EH (cell line): ENCODE measurements at regions not wholly inside any gene's neighbourhood (a gene's known extent, or its start where the extent isn't known, plus 50 kb on each side); places are given as distances from the start of the nearest gene placed in this dataset.

Source experiments
- DNase-seq: peaks from one replicate; pipeline ENCODE4 v3.0.0-alpha.2; 2015; ENCODE audit warnings: low read depth

DNA sequence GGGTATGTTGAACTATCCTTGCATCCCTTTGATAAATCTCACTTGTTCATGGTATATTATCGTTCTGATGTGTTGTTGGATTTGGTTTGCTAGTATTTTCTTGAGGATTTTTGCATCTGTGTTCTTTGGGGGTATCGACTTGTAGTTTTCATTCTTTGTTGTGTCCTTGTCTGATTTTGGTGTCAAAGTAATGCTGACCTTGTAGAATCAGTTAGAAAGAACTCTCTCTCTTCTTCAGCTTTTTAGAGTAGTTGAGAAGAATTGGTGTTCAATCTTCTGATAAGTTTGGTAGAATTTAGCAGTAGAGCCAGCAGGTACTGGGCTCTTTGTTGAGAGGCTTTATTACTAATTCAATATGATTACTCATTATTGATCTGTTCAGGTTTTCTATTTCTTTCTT is 707.2 kb upstream of the LRFN5 start:
- DNase-seq: no peak

GRCh38 chr14:40894846-40895245 is 711.8 kb upstream of the LRFN5 start:
- DNase-seq: no peak

GRCh38 chr14:40889126-40889525 is 717.5 kb upstream of the LRFN5 start:
- DNase-seq: no peak

DNA sequence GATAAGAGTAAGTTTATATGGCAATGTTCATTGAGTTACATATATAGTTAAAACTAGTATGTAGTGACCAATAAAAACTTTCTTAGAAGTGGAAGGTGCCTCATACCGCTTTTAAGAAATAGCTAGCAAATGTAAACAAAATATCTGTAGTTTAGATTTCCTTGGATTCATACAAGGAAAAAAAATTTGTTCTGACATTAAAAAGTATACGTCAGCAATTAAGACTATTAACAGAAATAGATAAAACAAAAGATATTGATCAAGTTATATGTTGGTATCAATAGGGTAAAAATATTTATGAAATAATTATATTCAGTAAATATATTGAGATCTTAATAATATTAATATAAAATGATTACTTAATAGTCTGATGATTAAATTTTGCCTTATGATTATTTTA is 718.8 kb upstream of the LRFN5 start:
- DNase-seq: no peak

DNA sequence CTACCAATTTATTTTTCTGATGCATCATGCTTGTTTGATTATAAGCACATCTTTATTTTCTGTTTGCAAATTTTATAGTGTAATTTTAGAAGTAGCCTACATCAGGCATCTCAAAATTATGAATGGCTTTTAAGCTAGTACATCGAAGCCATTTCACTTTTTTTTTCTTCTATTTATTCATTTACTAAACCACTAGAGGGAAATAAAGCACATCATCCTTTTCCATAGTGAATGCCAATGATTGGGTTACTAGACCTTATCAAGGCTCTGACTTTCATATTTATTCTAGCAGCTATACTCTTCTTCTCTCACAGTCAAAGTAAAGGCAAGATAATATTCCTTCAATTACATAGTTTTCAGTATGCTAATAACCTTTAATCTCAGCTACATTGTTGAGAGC is 736.4 kb upstream of the LRFN5 start:
- no peak for DNase-seq

GRCh38 chr14:40859055-40859454 is 747.6 kb upstream of the LRFN5 start:
- no peak for DNase-seq

DNA sequence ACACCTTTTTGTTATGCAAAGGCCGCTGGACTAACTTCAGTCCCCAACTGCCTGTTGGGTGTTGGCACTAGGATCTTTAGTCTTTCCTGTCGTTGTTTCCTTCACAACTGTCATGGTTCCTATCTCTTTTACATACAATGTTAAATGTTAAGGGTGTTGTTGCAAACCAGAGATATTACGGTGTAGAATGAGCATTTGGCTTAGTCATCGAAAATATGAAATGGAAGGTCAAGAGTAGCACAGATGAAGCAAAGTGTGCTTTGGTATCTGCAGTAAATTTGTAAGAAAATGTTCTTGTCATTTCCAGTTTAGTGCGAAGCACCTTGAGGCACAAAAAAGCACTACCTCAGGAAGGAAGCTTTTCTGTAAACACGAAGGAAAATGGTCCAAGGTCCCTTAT is 751.3 kb upstream of the LRFN5 start:
- DNase-seq: no peak

DNA sequence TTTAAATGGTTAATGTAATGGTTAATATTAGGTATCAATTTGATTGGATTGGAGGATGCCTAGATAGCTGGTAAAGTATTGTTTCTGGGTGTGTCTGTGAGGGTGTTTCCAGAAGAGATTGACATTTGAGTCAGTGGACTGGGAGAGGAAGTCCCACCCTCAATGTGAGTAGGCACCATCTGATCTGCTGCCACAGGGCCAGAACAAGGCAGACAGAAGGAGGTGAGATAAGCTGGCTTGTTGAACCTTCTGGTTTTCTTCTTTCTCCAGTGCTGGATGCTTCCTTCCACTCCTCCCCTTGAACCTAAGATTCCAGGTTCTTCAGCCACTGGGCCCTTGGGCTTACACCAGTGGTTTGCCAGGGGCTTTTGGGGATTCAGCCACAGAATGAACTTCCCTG is 756.5 kb upstream of the LRFN5 start:
- no peak for DNase-seq

DNA sequence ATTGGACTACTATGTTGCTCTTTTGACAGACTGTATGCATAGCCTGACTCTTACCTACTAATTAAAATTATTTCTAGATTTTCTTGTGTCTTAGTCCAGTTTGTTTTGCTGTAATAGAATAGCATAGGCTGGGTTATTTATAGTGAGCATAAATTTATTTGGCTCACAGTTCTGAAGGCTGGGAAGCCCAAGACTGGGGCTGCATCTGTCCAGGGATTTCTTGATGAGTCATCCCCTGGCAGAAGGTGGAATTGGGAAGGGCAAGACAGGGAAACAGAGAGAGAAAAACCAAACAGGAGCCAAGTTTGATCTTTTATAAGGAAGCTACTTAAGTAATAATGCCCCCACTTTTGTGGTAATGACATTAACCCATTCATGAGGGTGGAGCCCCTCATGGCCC is 759.2 kb upstream of the LRFN5 start:
- no peak for DNase-seq

GRCh38 chr14:40842816-40843215 is 763.9 kb upstream of the LRFN5 start:
- DNase-seq: no peak

DNA sequence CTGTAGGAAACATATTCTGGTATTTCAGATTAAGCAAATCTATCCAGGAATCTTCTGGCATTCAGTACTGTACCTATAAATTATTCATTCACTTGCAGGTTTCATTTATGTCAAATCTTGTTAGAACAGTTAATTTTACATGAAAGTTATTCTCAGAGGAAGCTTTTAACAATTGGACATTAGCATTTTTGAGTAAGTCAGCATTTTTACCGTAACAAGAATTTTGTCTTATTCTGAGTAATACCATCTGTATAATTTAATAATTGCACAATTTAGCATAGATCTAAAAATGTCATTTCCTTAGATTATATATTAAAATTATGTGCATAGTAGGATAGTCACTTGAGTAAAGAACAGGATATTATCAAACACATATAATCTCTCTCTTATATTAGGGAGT is 764.8 kb upstream of the LRFN5 start:
- no peak for DNase-seq

- DNase-seq: no peak
Measured at GRCh38 chr14:40838601-40839000, 768.1 kb upstream of the LRFN5 start.

DNA sequence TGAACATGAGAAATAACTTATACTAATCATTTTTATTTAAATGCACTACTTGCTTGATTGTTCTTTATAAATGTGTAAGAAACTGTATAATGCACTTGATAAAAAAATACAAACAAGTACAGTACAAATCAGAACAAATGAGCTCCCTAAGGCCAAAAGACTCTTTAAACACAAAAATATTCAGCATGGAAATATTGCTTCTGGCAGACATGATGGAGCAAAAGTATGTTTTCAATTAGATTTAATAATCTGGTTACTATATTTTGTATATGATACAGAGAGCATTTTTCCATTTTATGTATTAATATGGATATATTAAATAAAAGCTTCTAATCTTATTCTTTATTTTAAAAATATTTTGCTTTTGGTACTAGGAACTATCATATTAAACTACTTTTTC is 800.2 kb upstream of the LRFN5 start:
- DNase-seq: no peak

DNA sequence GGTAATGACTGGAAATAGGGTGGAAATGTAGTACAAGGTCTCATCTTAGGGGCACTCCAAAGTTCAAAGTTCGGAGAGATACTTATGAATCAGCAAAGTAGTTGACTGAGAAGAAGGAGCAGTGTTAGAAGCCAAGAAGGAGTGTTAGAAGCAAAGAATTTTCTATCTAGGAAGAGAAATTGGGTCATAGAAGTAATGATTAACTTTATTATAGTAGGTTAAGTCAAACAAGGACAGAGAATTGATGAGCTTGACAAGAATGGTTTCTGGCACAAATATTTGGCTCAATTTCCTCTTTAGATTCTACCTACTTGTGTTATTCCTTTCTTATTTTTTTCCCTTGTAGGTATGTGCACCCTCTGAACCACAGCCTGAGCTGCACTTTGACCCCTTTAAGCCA is 810.5 kb upstream of the LRFN5 start:
- no peak for DNase-seq

DNA sequence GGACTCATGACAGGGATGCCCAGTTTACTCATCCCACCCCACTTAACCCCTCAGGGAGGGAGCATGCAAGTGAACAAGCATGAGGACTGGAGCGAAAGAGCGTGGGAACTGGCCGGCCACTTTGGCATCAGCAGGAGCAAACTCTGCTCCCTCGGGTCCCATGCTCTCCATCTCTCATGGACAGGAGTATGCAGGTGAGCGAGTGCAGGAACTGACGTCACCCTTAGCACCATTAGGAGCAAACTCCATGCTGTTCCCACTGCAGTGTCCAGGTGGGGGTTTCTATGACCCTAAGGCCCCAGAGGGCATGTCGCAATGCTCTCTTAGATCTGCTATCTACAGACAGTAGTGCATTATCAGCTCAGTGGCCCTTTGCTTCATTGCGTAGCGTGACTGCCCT is 821.8 kb upstream of the LRFN5 start:
- DNase-seq: no peak

DNA sequence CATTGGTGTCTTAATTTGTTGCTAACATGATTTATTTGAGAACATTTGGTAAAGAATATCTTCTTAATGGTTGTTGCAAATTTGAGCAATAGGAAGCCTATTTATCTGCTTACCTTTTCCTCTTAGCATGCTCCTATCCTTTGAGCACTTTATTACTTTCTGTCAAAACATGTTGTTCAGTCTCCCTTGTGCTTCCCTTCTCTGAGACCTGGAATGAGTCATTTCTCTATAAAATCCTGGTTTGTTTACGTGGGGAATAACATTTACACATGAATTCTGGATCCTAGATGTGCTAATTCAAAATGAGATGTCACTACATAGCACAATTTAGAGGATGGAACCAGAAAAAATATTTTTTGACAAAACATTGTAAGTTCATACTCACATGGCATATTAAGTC is 844.0 kb upstream of the LRFN5 start:
- no peak for DNase-seq

- no peak for DNase-seq
Measured at GRCh38 chr14:40762177-40762576, 844.5 kb upstream of the LRFN5 start.

DNA sequence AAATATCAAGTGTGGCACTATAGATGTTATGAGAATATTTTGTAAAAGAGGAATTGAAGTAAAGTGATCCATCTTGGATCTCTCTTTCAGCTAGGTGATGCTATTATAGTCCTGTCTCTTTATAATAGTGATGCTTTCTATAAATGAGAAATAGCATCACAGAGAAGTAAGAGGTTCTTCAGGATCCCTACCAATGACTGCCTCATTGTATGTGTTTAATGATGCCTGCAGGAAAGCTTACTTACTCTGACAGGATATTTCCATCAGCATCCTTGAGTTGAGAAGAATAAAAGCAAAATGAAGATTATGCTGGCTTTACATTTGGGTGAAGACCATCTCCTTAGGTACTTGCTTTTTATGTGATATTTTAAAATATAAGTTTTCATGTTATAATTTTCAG is 846.0 kb upstream of the LRFN5 start:
- no peak for DNase-seq

DNA sequence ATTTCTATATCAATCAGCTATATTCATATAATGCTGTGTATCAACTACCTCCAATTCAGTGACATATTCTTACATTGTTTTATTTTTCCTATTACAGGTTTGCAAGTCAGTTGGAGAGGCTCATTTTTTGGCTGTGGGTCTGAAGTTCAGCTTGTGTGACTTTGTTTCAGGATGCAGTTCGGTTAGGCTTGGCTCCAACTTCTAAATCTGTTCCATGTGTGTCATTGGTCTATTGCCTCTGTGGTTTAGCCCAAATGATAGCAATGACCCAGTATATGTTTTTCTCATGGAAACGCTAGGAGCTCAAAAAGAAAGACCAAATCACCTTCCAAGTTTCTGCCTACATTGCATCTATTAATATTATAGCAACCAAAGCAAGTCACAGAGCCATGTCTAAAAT is 848.6 kb upstream of the LRFN5 start:
- DNase-seq: no peak

DNA sequence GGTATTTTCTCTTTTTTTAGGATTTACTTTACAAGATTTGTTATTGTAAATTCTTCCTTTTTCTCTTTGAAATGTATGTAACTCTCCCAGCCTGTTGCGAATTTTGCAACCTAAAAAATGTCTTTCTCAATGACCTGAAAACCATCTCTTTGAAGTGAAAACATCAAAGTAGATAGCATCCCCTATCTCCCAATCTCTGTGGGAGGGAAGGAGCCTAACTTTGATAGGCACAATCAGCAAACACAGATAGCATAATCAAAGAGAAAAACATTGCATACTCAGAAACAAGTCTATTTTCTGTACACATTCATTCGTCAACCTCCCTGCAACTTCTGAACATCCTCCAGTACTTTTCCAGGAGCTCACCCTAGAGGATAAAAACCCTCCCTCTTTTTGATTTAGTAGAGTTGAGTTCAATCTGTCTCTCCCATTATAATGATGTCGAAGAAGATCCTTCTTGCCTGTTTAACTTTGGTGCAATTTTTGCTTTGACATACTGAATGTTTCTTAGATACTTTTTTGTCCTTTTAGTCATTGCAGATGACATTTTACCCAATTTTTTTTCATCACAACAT is 849.2 kb upstream of the LRFN5 start:
- DNase-seq: no peak

DNA sequence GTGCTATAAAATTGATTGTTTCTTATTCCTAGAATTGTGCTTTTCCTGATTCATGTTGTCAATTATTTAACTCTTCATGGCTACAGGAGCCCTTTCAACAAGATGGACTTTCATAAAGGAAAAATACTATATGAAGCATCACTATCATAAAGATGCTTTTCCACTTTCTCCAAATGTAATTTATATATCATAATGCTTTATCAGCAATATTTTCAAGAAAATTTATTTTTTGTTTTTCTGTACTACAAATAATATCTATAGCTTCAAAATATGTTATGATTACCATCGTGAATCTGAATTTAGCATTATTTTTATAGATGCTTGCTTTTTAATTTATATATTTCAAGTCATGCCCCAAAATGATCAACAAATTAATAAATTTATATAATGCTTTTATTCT is 873.5 kb upstream of the LRFN5 start:
- DNase-seq: no peak

GRCh38 chr14:40727107-40727506 is 879.6 kb upstream of the LRFN5 start:
- no peak for DNase-seq

DNA sequence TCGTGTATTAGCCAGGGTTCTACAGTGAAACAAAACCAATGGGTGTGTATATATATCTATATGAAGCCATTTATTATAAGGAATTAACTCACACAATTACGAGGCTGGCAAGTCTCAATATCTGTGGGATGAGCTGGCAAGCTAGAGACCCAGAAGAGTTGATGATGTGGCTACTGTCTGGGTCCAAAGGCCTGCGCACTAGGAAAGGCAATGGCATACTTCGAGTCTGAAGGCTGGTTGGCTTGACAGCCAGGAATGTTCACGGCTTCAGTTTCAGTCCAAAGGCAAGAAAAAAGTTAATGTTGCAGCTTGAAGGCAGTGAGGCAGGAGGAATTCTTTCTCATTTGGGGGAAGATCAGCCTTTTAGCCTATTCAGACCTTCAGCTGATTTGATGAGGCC is 893.3 kb upstream of the LRFN5 start:
- DNase-seq: no peak

GRCh38 chr14:40697231-40697630 is 909.4 kb upstream of the LRFN5 start:
- DNase-seq: no peak

- DNase-seq: no peak
Measured at GRCh38 chr14:40694023-40694422, 912.7 kb upstream of the LRFN5 start.
